ENCODE measurements at regions not wholly inside any gene's neighbourhood (a gene's known extent, or its start where the extent isn't known, plus 50 kb on each side); places are given as distances from the start of the nearest gene placed in this dataset.

DNA sequence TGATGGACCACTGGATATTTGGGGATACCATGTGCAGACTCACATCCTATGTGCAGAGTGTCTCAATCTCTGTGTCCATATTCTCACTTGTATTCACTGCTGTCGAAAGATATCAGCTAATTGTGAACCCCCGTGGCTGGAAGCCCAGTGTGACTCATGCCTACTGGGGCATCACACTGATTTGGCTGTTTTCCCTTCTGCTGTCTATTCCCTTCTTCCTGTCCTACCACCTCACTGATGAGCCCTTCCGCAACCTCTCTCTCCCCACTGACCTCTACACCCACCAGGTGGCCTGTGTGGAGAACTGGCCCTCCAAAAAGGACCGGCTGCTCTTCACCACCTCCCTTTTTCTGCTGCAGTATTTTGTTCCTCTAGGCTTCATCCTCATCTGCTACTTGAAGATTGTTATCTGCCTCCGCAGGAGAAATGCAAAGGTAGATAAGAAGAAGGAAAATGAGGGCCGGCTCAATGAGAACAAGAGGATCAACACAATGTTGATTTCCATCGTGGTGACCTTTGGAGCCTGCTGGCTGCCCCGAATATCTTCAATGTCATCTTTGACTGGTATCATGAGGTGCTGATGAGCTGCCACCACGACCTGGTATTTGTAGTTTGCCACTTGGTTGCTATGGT is 54.5 kb upstream of the HNRNPA0 start:
- 56 to 66% (median 59%) methylated on average over 9 of the region's 9 CpGs for WGBS, 4 donors
- H3K27ac ChIP-seq = no peak overlapping the region
- intact Hi-C loops (cut with DNase I) = no loop called here
- TF ChIP-seq POLR2A (IDR thresholded peaks at IDR 0.05) = no peak
- TF ChIP-seq, protein P1, sequence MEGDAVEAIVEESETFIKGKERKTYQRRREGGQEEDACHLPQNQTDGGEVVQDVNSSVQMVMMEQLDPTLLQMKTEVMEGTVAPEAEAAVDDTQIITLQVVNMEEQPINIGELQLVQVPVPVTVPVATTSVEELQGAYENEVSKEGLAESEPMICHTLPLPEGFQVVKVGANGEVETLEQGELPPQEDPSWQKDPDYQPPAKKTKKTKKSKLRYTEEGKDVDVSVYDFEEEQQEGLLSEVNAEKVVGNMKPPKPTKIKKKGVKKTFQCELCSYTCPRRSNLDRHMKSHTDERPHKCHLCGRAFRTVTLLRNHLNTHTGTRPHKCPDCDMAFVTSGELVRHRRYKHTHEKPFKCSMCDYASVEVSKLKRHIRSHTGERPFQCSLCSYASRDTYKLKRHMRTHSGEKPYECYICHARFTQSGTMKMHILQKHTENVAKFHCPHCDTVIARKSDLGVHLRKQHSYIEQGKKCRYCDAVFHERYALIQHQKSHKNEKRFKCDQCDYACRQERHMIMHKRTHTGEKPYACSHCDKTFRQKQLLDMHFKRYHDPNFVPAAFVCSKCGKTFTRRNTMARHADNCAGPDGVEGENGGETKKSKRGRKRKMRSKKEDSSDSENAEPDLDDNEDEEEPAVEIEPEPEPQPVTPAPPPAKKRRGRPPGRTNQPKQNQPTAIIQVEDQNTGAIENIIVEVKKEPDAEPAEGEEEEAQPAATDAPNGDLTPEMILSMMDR (IDR thresholded peaks at IDR 0.05) = no peak
- H3K4me1 ChIP-seq (replicated peaks in 1 of 2) = peaks cover 0 to 8% of the 10 kb centered on the region in 2 donors
- DNase-seq = peak; percentile 32 to 64 (median 62)
- no peaks in the 10 kb centered on the region for H3K36me3 ChIP-seq (replicated peaks in 1 of 2)
- no peaks in the 10 kb centered on the region for H3K27me3 ChIP-seq
- H3K4me3 ChIP-seq = no peak overlapping the region
- H3K9me3 ChIP-seq (replicated peaks in 1 of 3) = no peaks in the 10 kb centered on the region

DNA sequence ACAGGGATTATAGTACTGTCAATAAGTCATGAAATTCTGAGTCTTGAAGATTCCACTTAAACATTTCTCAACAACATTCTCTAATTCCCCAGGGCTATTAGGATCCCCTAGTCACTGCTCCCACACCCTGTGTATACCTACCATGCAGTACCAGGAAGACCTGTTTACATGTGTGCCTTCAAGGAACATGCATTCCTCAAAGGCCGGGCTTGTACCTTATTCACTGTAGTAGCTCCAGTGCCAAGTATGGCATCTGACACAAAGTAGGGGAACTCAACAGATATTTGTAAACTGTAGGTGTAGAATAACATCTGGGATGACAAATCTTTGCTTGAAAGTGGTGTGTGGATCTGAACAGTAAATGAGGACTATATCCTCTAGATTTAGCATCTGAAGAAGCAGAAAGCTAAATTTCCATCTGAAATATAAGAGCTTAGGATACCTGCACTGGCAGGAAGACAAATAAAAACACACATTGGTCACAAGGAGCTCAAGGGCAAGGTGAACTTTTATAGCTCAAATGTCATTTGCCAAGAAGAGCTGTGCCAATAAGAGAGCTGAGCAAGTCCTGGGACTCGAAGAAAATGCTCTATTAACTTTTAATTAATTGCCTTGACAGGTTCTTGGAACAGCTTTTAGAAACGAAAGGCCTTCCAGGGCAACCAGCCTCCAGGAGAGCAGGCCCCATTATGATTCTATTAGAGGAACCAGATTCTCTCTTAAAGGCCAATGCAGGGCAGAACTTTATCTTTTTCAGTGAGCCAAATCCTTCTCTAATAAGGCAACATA is 52.3 kb upstream of the MYOT start:
- intact Hi-C loops (cut with DNase I) = no loop called here
- WGBS, 4 donors = 26 to 42% (median 35%) methylated on average over 3 of the region's 3 CpGs
- Histone ChIP-seq H3K27ac (peak overlapping the region in 2 of 5 donors; percentile 17 to 33), H3K9me3 (replicated peaks in 1 of 3) (no peaks in the 10 kb centered on the region), H3K4me3 (no peak overlapping the region), H3K27me3 (no peaks in the 10 kb centered on the region), H3K36me3 (replicated peaks in 1 of 2) (no peaks in the 10 kb centered on the region), H3K4me1 (replicated peaks in 1 of 2) (peaks cover 8 to 11% of the 10 kb centered on the region in 2 donors)
- TF ChIP-seq, protein P1 (IDR thresholded peaks at IDR 0.05) = peak in 1 of 6 experiments; percentile 4
- peak in 1 of 2 donors; percentile 34 for TF ChIP-seq POLR2A (IDR thresholded peaks at IDR 0.05)
- DNase-seq = peak in 4 of 7 donors; percentile 26 to 57 (median 42)

All from adrenal gland (tissue), 9 donors.